A673 (cell line): ENCODE measurements at regions not wholly inside any gene's neighbourhood (a gene's known extent, or its start where the extent isn't known, plus 50 kb on each side); places are given as distances from the start of the nearest gene placed in this dataset.

Source experiments
- BruUV-seq: library from RNA; stranded (reverse); fragments of 400-500 nt; replicated peaks from 2 replicates; lab custom pipeline; 2021; lab: Mats Ljungman, UMichigan
- CTCF ChIA-PET: fragments of 300-600 bp; sonication (Branson Sonifier 250); formaldehyde crosslinking; loops from one replicate; lab custom pipeline; 2022; ENCODE audit warnings: antibody characterized with exemption; lab: Charles Lee
- POLR2A ChIA-PET: fragments of 300-600 bp; sonication (Branson Sonifier 250); formaldehyde crosslinking; loops from one replicate; lab custom pipeline; 2022; ENCODE audit warnings: antibody characterized with exemption; ENCODE audit not compliant: low non-redundant PET; lab: Charles Lee
- DNase-seq: peaks from one replicate; pipeline ENCODE4 v3.0.0-alpha.2; 2015; ENCODE audit warnings: low spot score
- H3K27ac ChIP-seq: fragments of 200-600 bp; sonication (generic); 2 replicates; pipeline ENCODE4 v1.5.1; 2016; ENCODE audit warnings: mixed run types, low read depth, mild to moderate bottlenecking, mixed read lengths, antibody characterized with exemption, low read length; ENCODE audit not compliant: poor library complexity, severe bottlenecking
- H3K27me3 ChIP-seq: fragments of 200-600 bp; sonication (generic); replicated peaks from 2 replicates; pipeline ENCODE4 v1.6.1; 2017; ENCODE audit warnings: mixed run types, low read depth, mild to moderate bottlenecking, mixed read lengths, antibody characterized with exemption, low read length; ENCODE audit not compliant: insufficient read depth, poor library complexity
- H3K36me3 ChIP-seq: fragments of 200-600 bp; sonication (generic); 2 replicates; pipeline ENCODE4 v1.6.1; 2016; ENCODE audit warnings: mixed run types, mild to moderate bottlenecking, mixed read lengths, antibody characterized with exemption, low read length; ENCODE audit not compliant: insufficient read depth, poor library complexity, severe bottlenecking
- H3K4me1 ChIP-seq: fragments of 200-600 bp; sonication (generic); 2 replicates; pipeline ENCODE4 v1.6.1; 2017; ENCODE audit warnings: mixed run types, mild to moderate bottlenecking, mixed read lengths, antibody characterized with exemption, low read length; ENCODE audit not compliant: insufficient read depth, poor library complexity, severe bottlenecking
- H3K4me3 ChIP-seq: fragments of 200-600 bp; sonication (generic); 2 replicates; pipeline ENCODE4 v1.5.1; 2016; ENCODE audit warnings: low read depth, mixed run types, mild to moderate bottlenecking, mixed read lengths, low read length; ENCODE audit not compliant: poor library complexity, severe bottlenecking
- H3K9me3 ChIP-seq: fragments of 200-600 bp; sonication (generic); 2 replicates; pipeline ENCODE4 v1.6.1; 2016; ENCODE audit warnings: mixed run types, low read depth, mild to moderate bottlenecking, mixed read lengths, antibody characterized with exemption, low read length; ENCODE audit not compliant: poor library complexity, severe bottlenecking
- EZH2 ChIP-seq: fragments of 200-600 bp; sonication (generic); IDR thresholded peaks from 2 replicates; pipeline ENCODE4 v1.6.1; 2017; ENCODE audit warnings: borderline replicate concordance, low read depth, mild to moderate bottlenecking, mixed read lengths, antibody characterized with exemption, low read length; ENCODE audit not compliant: poor library complexity, severe bottlenecking
- intact Hi-C: fragments of 100-400 bp; cut with micrococcal nuclease; formaldehyde crosslinking; loops from one replicate; pipeline ENCODE4 v1.10.0; 2022; ENCODE audit not compliant: unreplicated experiment
- TF ChIP-seq, protein P1 (sequence below): fragments of 300-800, 200-600 bp; sonication (generic); conservative IDR thresholded peaks from 2 replicates; pipeline ENCODE4 v1.5.1; 2017; ENCODE audit warnings: low read depth, mild to moderate bottlenecking, antibody characterized with exemption, low read length, moderate library complexity, mixed read lengths

DNA sequence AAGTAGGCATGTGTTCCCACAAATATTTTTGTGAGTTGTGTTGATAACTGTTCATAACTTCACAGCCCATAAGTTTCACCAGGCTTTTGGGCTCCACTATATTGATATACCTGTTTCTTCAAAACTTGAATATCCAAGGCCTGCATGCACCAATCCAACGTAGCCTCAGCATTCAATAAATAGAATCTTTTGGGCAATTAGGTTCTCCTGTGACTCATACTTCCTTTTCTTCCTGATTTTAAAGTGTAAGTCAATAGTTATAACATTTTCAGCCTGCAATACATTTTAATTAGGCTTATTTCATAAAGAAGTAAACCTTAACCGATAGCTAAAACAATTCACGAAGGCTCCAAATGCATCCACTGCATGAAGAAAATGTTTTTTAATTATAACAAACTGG is 97.8 kb upstream of the SPRED1 start:
- Histone ChIP-seq H3K27me3 (no peaks in the 10 kb centered on the region), H3K27ac (no peak overlapping the region), H3K4me1 (no peaks in the 10 kb centered on the region), H3K4me3 (no peak overlapping the region), H3K9me3 (peaks cover 8% of the 10 kb centered on the region), H3K36me3 (no peaks in the 10 kb centered on the region)
- CTCF ChIA-PET, result no interaction called here
- DNase-seq, result peak; percentile 6
- intact Hi-C loops, result no loop called here
- no TSS peak for BruUV-seq
- POLR2A ChIA-PET, result no interaction called here
- no peak for TF ChIP-seq EZH2
- TF ChIP-seq, protein P1, sequence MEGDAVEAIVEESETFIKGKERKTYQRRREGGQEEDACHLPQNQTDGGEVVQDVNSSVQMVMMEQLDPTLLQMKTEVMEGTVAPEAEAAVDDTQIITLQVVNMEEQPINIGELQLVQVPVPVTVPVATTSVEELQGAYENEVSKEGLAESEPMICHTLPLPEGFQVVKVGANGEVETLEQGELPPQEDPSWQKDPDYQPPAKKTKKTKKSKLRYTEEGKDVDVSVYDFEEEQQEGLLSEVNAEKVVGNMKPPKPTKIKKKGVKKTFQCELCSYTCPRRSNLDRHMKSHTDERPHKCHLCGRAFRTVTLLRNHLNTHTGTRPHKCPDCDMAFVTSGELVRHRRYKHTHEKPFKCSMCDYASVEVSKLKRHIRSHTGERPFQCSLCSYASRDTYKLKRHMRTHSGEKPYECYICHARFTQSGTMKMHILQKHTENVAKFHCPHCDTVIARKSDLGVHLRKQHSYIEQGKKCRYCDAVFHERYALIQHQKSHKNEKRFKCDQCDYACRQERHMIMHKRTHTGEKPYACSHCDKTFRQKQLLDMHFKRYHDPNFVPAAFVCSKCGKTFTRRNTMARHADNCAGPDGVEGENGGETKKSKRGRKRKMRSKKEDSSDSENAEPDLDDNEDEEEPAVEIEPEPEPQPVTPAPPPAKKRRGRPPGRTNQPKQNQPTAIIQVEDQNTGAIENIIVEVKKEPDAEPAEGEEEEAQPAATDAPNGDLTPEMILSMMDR, result no peak

DNA sequence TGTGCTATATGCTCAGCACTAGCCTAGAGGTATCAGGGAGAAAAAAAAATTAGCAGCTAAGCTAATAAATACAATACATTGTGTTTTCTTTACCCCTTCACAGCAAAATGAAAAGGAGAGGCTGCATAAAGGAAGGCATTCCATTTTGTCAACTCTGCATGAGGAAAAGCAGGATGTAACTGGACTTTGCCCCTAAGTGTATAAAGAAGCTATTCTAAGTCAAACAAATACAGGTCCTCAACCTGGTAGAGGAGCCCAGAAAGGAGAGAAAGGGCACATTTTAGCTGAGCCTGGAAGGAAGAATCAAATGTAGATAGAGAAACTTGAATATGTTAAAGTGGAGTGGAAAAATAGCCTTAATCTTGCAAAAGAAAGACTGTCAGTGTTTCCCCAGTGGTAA is 89.0 kb upstream of the SPRED1 start:
- no peak overlapping the region for H3K4me3 ChIP-seq
- no peak for DNase-seq
- no peaks in the 10 kb centered on the region for H3K4me1 ChIP-seq
- BruUV-seq, result no TSS peak
- no peaks in the 10 kb centered on the region for H3K36me3 ChIP-seq
- CTCF ChIA-PET, result no interaction called here
- TF ChIP-seq, protein P1, result no peak
- no peak for TF ChIP-seq EZH2
- H3K9me3 ChIP-seq, result no peaks in the 10 kb centered on the region
- intact Hi-C loops, result no loop called here
- POLR2A ChIA-PET, result no interaction called here
- peaks cover 37% of the 10 kb centered on the region for H3K27me3 ChIP-seq
- no peak overlapping the region for H3K27ac ChIP-seq

DNA sequence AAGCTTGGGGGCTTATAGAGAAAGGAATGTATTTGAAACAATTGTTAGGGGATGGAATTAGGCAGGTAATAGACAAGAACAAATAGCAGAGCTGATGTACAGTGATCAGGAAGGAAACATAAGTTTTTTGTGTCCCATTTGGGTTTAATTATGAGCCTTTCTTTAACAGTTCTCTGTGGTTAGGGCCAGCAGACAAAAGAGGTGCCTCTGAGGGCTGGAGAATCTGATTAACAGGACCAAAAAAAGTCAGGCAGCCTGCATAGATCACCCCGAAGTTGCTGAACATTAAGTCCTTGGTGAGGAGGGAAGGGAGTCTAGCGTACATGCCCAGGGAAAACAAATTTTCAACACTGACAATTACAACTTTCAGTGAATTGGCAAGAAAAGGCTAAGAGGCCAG is 88.6 kb upstream of the SPRED1 start:
- no peaks in the 10 kb centered on the region for H3K36me3 ChIP-seq
- BruUV-seq, result no TSS peak
- ChIA-PET CTCF (no interaction called here), POLR2A (no interaction called here)
- H3K4me1 ChIP-seq, result no peaks in the 10 kb centered on the region
- H3K9me3 ChIP-seq, result no peaks in the 10 kb centered on the region
- H3K4me3 ChIP-seq, result no peak overlapping the region
- H3K27me3 ChIP-seq, result peaks cover 37% of the 10 kb centered on the region
- no peak for DNase-seq
- intact Hi-C loops, result no loop called here
- no peak overlapping the region for H3K27ac ChIP-seq
- TF ChIP-seq EZH2, result no peak
- TF ChIP-seq, protein P1, result no peak

DNA sequence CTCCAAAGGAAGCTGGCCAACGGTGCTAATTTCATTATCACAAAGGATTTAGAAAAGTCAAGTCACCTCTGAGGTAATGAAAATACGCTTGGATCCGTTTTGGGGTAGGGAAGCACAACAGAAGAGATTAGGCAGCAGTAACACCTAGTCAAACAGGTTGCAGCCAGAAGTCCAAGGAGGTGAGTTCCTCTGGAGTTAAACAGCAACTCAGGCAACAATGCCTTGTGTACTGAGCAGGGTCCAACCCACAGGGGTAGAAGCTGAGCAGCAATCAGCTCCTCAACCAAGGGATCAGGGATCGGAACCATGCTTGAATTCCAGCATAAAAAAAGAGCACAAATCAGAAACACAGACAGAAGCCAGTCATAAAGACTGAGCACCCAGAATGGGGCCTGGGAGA is 88.1 kb upstream of the SPRED1 start:
- TF ChIP-seq, protein P1, result no peak
- no peak for TF ChIP-seq EZH2
- H3K27ac ChIP-seq, result no peak overlapping the region
- ChIA-PET POLR2A (no interaction called here), CTCF (no interaction called here)
- no peaks in the 10 kb centered on the region for H3K36me3 ChIP-seq
- no peak overlapping the region for H3K4me3 ChIP-seq
- intact Hi-C loops, result no loop called here
- DNase-seq, result no peak
- H3K9me3 ChIP-seq, result no peaks in the 10 kb centered on the region
- no peaks in the 10 kb centered on the region for H3K4me1 ChIP-seq
- BruUV-seq, result no TSS peak
- H3K27me3 ChIP-seq, result peaks cover 37% of the 10 kb centered on the region
